Hematopoietic multipotent progenitor cell treated with erythropoietin and hydrocortisone succinate and interleukin-3 and kit ligand, for 6 days (in vitro differentiated cells): ENCODE measurements at regions not wholly inside any gene's neighbourhood (a gene's known extent, or its start where the extent isn't known, plus 50 kb on each side); places are given as distances from the start of the nearest gene placed in this dataset.
"Not testable (repeated sequence)": the region's sequence is repeated elsewhere in the genome, so short reads cannot be mapped to it uniquely, and the experiment has no call there.

Source experiments
- DNase-seq: peaks from one replicate; pipeline ENCODE4 v3.0.0-alpha.2; 2015

GRCh38 chr13:33676045-33676989 is 141.6 kb upstream of the RFC3 start:
- DNase-seq: peak; percentile 12

- no peak for DNase-seq
Measured at GRCh38 chr13:33677215-33677614, 140.7 kb upstream of the RFC3 start.

- DNase-seq: no peak
Measured at GRCh38 chr13:33678084-33678483, 139.9 kb upstream of the RFC3 start.

GRCh38 chr13:33678906-33679657 is 138.9 kb upstream of the RFC3 start:
- DNase-seq: peak; percentile 15

- no peak for DNase-seq
Measured at GRCh38 chr13:33679658-33680012, 138.3 kb upstream of the RFC3 start.

GRCh38 chr13:33682020-33682564 is 135.9 kb upstream of the RFC3 start:
- no peak for DNase-seq

- not testable (repeated sequence) for DNase-seq
Measured at GRCh38 chr13:33682646-33683045, 135.3 kb upstream of the RFC3 start.

- DNase-seq: no peak
Measured at GRCh38 chr13:33683376-33683775, 134.6 kb upstream of the RFC3 start.

- no peak for DNase-seq
Measured at GRCh38 chr13:33684874-33685273, 133.1 kb upstream of the RFC3 start.

- no peak for DNase-seq
Measured at GRCh38 chr13:33686772-33687480, 131.0 kb upstream of the RFC3 start.

GRCh38 chr13:33690354-33690753 is 127.6 kb upstream of the RFC3 start:
- DNase-seq: no peak

GRCh38 chr13:33691980-33692379 is 126.0 kb upstream of the RFC3 start:
- no peak for DNase-seq

GRCh38 chr13:33692531-33692930 is 125.4 kb upstream of the RFC3 start:
- DNase-seq: no peak

- no peak for DNase-seq
Measured at GRCh38 chr13:33694546-33694945, 123.4 kb upstream of the RFC3 start.

- no peak for DNase-seq
Measured at GRCh38 chr13:33696530-33696929, 121.4 kb upstream of the RFC3 start.

GRCh38 chr13:33697926-33698325 is 120.0 kb upstream of the RFC3 start:
- no peak for DNase-seq

- no peak for DNase-seq
Measured at GRCh38 chr13:33707449-33707848, 110.5 kb upstream of the RFC3 start.

GRCh38 chr13:33710924-33711323 is 107.0 kb upstream of the RFC3 start:
- no peak for DNase-seq

- no peak for DNase-seq
Measured at GRCh38 chr13:33711436-33711835, 106.5 kb upstream of the RFC3 start.

GRCh38 chr13:33717775-33718174 is 100.2 kb upstream of the RFC3 start:
- DNase-seq: no peak

- no peak for DNase-seq
Measured at GRCh38 chr13:33721724-33722123, 96.2 kb upstream of the RFC3 start.

GRCh38 chr13:33722216-33722915 is 95.6 kb upstream of the RFC3 start:
- DNase-seq: no peak

GRCh38 chr13:33723365-33723764 is 94.6 kb upstream of the RFC3 start:
- no peak for DNase-seq
